HEK293 (cell line): ENCODE measurements at regions not wholly inside any gene's neighbourhood (a gene's known extent, or its start where the extent isn't known, plus 50 kb on each side); places are given as distances from the start of the nearest gene placed in this dataset.
"Not testable (repeated sequence)": the region's sequence is repeated elsewhere in the genome, so short reads cannot be mapped to it uniquely, and the experiment has no call there.

Experiments
- CTCF ChIA-PET: fragments of 350-600 bp; formaldehyde crosslinking; extraction: SDS; loops from one replicate; lab custom pipeline; 2021; ENCODE audit warnings: antibody characterized with exemption; lab: Yijun Ruan, JAX
- POLR2A ChIA-PET: fragments of 300-600 bp; formaldehyde crosslinking; extraction: SDS; loops from one replicate; lab custom pipeline; 2020; ENCODE audit warnings: antibody characterized with exemption, inconsistent platforms; lab: Yijun Ruan, JAX
- H3K27ac ChIP-seq: fragments of 200-500 bp; sonication (Bioruptor generic); 2 replicates; pipeline ENCODE4 v1.5.1; 2014; ENCODE audit warnings: low read depth, low read length, control low read depth, inconsistent platforms; ENCODE audit errors: extremely low read depth
- H3K36me3 ChIP-seq, 2 experiments: fragments of 200-500 bp in 1 of 2; sonication (Bioruptor generic) in 1 of 2; 1 replicate in 1 of 2; 2 replicates in 1 of 2; pipeline ENCODE4 v1.5.1; 2014 to 2017; ENCODE audit warnings: inconsistent platforms in 2 of 2, low read length in 2 of 2; ENCODE audit not compliant: control insufficient read depth in 2 of 2, insufficient read depth in 1 of 2
- H3K4me1 ChIP-seq: fragments of 200-500 bp; sonication (Bioruptor generic); 2 replicates; pipeline ENCODE4 v1.5.1; 2014; ENCODE audit warnings: mild to moderate bottlenecking, low read length, inconsistent platforms; ENCODE audit not compliant: control insufficient read depth, insufficient read depth
- H3K4me3 ChIP-seq: 2 replicates; pipeline ENCODE4 v1.5.1; 2011; ENCODE audit warnings: low read depth, mild to moderate bottlenecking, control low read depth, low read length, moderate library complexity
- H3K9me3 ChIP-seq: fragments of 200-500 bp; sonication (Bioruptor generic); 2 replicates; pipeline ENCODE4 v1.5.1; 2014; ENCODE audit warnings: low read depth, low read length, inconsistent platforms; ENCODE audit not compliant: control insufficient read depth, insufficient read depth
- BCL11B ChIP-seq: fragments of 450-650 bp; formaldehyde crosslinking; IDR thresholded peaks from 2 replicates; pipeline ENCODE4 v1.5.1; 2016; ENCODE audit warnings: low read depth, missing biosample characterization, missing genetic modification characterization
- MZF1 ChIP-seq: fragments of 450-650 bp; formaldehyde crosslinking; IDR thresholded peaks from 2 replicates; pipeline ENCODE4 v1.5.1; 2017; ENCODE audit warnings: missing biosample characterization, missing genetic modification characterization, borderline replicate concordance
- RBAK ChIP-seq: fragments of 450-650 bp; formaldehyde crosslinking; IDR thresholded peaks from 2 replicates; pipeline ENCODE4 v1.5.1; 2016; ENCODE audit warnings: missing biosample characterization, missing genetic modification characterization
- SP3 ChIP-seq: fragments of 450-650 bp; formaldehyde crosslinking; IDR thresholded peaks from 2 replicates; pipeline ENCODE4 v1.5.1; 2016; ENCODE audit warnings: missing biosample characterization, missing genetic modification characterization
- ZBTB7A ChIP-seq: fragments of 450-650 bp; formaldehyde crosslinking; IDR thresholded peaks from 2 replicates; pipeline ENCODE4 v1.5.1; 2016; ENCODE audit warnings: low read depth, missing biosample characterization, missing genetic modification characterization
- ZFP37 ChIP-seq: fragments of 450-650 bp; formaldehyde crosslinking; IDR thresholded peaks from 2 replicates; pipeline ENCODE4 v1.5.1; 2016; ENCODE audit warnings: missing biosample characterization, missing genetic modification characterization
- ZFP69B ChIP-seq: fragments of 450-650 bp; formaldehyde crosslinking; IDR thresholded peaks from 2 replicates; pipeline ENCODE4 v1.5.1; 2016; ENCODE audit warnings: missing biosample characterization, missing genetic modification characterization
- ZNF112 ChIP-seq: fragments of 450-650 bp; formaldehyde crosslinking; IDR thresholded peaks from 2 replicates; pipeline ENCODE4 v1.5.0; 2017; ENCODE audit warnings: missing biosample characterization, missing genetic modification characterization
- ZNF426 ChIP-seq: fragments of 450-650 bp; formaldehyde crosslinking; IDR thresholded peaks from 2 replicates; pipeline ENCODE4 v1.5.1; 2017; ENCODE audit warnings: missing biosample characterization, missing genetic modification characterization, mild to moderate bottlenecking, inconsistent platforms, moderate library complexity
- ZNF530 ChIP-seq: fragments of 450-650 bp; formaldehyde crosslinking; IDR thresholded peaks from 2 replicates; pipeline ENCODE4 v1.5.1; 2016; ENCODE audit warnings: low read depth, missing biosample characterization, missing genetic modification characterization
- ZNF555 ChIP-seq: fragments of 450-650 bp; formaldehyde crosslinking; conservative IDR thresholded peaks from 2 replicates; pipeline ENCODE4 v1.5.1; 2017; ENCODE audit warnings: missing biosample characterization, mild to moderate bottlenecking, missing genetic modification characterization, inconsistent platforms
- ZNF561 ChIP-seq: fragments of 450-650 bp; IDR thresholded peaks from 2 replicates; pipeline ENCODE4 v1.5.1; 2018; ENCODE audit warnings: missing biosample characterization, missing genetic modification characterization, borderline replicate concordance
- ZNF660 ChIP-seq: fragments of 450-650 bp; IDR thresholded peaks from 2 replicates; pipeline ENCODE4 v1.5.1; 2018; ENCODE audit warnings: missing biosample characterization, mild to moderate bottlenecking, missing genetic modification characterization
- ZNF677 ChIP-seq: fragments of 450-650 bp; IDR thresholded peaks from 2 replicates; pipeline ENCODE4 v1.5.0; 2018; ENCODE audit warnings: missing biosample characterization, mild to moderate bottlenecking, missing genetic modification characterization, moderate library complexity
- ZXDB ChIP-seq: fragments of 450-650 bp; formaldehyde crosslinking; IDR thresholded peaks from 2 replicates; pipeline ENCODE4 v1.5.1; 2016; ENCODE audit warnings: missing biosample characterization, missing genetic modification characterization
- TF ChIP-seq, protein P1 (sequence below): fragments of 450-650 bp; formaldehyde crosslinking; IDR thresholded peaks from 2 replicates; pipeline ENCODE4 v1.5.1; 2016; ENCODE audit warnings: missing biosample characterization, missing genetic modification characterization, borderline replicate concordance

DNA sequence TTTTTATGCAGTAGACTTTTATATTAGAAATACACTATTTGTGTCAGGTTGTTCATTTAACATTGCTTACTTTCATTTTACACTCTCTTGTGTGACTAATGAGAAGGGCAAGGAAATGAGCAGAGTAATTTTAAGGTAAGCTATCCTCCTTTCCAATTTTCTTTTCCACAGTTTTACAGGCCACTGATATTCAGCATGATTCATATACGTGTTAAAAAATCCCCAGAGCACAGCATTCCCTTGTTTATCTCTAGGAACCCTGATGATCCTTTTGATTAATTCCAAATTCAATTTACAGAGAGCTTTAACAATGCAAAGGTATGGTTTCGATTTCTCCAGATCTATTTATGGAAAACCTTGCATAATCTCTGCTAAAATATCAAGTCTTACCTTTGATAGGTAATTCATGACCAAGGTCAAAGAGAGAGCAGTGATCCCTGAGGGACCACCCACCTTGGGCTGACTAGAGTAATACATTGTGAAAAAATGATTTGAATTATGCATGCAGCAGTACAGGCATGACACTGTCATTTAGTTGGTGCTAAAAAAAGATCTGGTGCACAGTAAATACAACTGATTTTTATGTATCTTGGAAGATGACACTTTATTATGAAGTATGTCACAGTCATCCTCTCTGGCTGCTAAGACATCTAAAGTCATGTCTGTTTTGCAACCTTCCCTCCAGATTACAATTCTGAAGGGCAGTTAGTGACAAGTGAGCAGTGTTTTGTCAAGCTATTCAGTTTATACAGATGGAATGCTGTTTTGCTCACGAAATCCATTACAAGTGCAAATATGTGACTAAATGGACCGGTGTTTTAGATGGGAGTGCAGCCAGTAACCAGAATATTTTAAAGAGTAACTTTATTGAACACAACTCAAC is 736.6 kb downstream of the EPHA7 start (continued):
- TF ChIP-seq, protein P1, sequence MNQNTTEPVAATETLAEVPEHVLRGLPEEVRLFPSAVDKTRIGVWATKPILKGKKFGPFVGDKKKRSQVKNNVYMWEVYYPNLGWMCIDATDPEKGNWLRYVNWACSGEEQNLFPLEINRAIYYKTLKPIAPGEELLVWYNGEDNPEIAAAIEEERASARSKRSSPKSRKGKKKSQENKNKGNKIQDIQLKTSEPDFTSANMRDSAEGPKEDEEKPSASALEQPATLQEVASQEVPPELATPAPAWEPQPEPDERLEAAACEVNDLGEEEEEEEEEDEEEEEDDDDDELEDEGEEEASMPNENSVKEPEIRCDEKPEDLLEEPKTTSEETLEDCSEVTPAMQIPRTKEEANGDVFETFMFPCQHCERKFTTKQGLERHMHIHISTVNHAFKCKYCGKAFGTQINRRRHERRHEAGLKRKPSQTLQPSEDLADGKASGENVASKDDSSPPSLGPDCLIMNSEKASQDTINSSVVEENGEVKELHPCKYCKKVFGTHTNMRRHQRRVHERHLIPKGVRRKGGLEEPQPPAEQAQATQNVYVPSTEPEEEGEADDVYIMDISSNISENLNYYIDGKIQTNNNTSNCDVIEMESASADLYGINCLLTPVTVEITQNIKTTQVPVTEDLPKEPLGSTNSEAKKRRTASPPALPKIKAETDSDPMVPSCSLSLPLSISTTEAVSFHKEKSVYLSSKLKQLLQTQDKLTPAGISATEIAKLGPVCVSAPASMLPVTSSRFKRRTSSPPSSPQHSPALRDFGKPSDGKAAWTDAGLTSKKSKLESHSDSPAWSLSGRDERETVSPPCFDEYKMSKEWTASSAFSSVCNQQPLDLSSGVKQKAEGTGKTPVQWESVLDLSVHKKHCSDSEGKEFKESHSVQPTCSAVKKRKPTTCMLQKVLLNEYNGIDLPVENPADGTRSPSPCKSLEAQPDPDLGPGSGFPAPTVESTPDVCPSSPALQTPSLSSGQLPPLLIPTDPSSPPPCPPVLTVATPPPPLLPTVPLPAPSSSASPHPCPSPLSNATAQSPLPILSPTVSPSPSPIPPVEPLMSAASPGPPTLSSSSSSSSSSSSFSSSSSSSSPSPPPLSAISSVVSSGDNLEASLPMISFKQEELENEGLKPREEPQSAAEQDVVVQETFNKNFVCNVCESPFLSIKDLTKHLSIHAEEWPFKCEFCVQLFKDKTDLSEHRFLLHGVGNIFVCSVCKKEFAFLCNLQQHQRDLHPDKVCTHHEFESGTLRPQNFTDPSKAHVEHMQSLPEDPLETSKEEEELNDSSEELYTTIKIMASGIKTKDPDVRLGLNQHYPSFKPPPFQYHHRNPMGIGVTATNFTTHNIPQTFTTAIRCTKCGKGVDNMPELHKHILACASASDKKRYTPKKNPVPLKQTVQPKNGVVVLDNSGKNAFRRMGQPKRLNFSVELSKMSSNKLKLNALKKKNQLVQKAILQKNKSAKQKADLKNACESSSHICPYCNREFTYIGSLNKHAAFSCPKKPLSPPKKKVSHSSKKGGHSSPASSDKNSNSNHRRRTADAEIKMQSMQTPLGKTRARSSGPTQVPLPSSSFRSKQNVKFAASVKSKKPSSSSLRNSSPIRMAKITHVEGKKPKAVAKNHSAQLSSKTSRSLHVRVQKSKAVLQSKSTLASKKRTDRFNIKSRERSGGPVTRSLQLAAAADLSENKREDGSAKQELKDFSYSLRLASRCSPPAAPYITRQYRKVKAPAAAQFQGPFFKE (tag by site-specific recombination): no peak
- TF ChIP-seq RBAK (tag by site-specific recombination) (no peak), BCL11B (no peak), ZNF530 (no peak), ZNF555 (no peak), ZNF426 (tag by site-specific recombination) (no peak)

DNA sequence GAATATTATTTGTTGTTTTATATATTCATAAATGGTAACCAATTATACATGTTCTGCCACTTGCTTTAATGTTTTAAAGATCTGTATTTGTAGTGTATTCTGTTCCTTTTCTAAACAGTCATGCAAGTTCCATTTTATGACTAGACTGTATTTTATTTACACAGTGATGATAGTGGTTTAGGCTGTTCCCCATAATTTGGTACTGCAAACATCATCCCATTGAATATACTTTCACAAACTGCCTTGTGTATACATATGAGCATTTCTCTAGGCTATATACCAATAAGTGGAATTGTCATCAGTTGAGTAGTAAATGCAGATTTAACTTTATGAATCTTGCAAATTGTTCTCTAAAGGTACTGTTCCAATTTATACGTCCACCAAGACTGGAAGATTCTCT is 738.0 kb downstream of the EPHA7 start:
- CTCF ChIA-PET: no interaction called here
- H3K4me1 ChIP-seq: no peaks in the 10 kb centered on the region
- POLR2A ChIA-PET: no interaction called here
- H3K36me3 ChIP-seq: no peaks in the 10 kb centered on the region
- TF ChIP-seq ZNF112 (tag by site-specific recombination): no peak
- no peak for TF ChIP-seq SP3 (tag by site-specific recombination)
- no peak overlapping the region for H3K4me3 ChIP-seq
- H3K9me3 ChIP-seq: no peaks in the 10 kb centered on the region
- H3K27ac ChIP-seq: no peak overlapping the region

DNA sequence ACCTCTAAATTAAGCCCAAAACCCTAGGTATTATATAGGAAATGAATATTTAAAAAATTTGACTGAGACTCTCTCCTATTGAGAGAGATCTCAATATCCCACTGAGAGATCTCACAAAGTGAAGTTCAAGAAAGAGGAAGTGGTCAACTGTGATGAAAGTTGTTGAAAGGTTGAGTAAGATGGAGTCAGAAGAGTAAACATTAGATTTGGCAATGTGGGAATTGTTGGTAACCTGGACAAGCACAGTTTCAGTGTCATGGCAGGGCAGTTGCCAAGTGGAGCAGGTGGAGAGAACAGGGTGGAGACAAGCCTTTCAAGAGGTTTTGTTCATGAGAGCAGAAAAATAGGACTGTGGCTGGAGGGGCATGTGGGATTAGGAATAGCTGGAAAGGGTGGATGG is 747.9 kb downstream of the EPHA7 start:
- H3K36me3 ChIP-seq, H3K4me1 ChIP-seq, H3K4me3 ChIP-seq, POLR2A ChIA-PET, H3K27ac ChIP-seq, H3K9me3 ChIP-seq: not testable (repeated sequence)
- CTCF ChIA-PET: interaction anchor here (1.1 kb wide), 1 partner anchor 38 kb away, joined by 5 read pairs; no protein-coding TSS in a partner anchor

DNA sequence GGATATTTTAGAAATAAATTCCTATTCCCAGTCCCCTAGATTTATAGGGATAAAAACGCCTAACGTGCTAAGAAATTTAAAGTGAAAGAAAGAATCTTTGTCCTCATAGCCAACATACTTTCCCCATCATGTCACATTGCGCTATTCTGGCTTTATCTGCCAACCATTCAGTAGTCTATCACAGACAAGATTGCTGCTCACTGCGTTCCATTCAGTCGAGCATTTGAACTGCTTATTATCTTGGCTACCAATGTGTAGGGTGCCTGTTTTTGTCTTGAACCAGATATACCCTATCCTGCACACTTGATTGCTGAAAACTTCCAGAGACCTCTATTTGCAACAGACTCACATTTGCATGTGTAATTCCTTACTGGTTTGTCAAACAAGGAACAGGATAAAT is 751.5 kb downstream of the EPHA7 start:
- H3K36me3 ChIP-seq: no peaks in the 10 kb centered on the region
- H3K9me3 ChIP-seq: no peaks in the 10 kb centered on the region
- TF ChIP-seq ZFP69B (tag by site-specific recombination) (no peak), ZXDB (no peak), ZNF561 (tag by site-specific recombination) (no peak), ZNF660 (tag by site-specific recombination) (no peak), ZFP37 (tag by site-specific recombination) (no peak), ZBTB7A (no peak), ZNF677 (tag by site-specific recombination) (no peak), MZF1 (tag by site-specific recombination) (no peak)
- H3K27ac ChIP-seq: no peak overlapping the region
- H3K4me1 ChIP-seq: no peaks in the 10 kb centered on the region
- H3K4me3 ChIP-seq: no peak overlapping the region
- CTCF ChIA-PET: no interaction called here
- POLR2A ChIA-PET: no interaction called here
